ENCODE measurements at regions not wholly inside any gene's neighbourhood (a gene's known extent, or its start where the extent isn't known, plus 50 kb on each side); places are given as distances from the start of the nearest gene placed in this dataset.

DNA sequence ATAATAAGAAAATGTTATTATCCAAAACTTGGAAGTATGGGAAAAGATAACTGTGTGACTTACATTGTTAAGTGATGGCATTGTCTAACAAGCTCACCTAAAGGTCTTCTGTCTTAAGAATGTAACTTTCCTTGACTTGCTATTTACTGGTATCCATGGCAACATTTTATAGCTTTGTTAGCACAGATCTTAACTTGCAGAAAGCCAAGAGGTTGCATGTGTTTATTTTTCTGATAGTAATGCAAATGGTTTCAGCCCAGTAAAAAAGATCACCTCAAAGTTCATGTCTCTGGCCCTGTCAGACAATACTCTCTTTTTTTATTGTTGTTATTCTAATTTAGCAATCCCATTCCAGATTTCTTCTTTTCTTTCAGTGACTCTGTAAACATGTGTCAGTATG is 425.3 kb downstream of the SPRY1 start:
- TF ChIP-seq, protein P1, sequence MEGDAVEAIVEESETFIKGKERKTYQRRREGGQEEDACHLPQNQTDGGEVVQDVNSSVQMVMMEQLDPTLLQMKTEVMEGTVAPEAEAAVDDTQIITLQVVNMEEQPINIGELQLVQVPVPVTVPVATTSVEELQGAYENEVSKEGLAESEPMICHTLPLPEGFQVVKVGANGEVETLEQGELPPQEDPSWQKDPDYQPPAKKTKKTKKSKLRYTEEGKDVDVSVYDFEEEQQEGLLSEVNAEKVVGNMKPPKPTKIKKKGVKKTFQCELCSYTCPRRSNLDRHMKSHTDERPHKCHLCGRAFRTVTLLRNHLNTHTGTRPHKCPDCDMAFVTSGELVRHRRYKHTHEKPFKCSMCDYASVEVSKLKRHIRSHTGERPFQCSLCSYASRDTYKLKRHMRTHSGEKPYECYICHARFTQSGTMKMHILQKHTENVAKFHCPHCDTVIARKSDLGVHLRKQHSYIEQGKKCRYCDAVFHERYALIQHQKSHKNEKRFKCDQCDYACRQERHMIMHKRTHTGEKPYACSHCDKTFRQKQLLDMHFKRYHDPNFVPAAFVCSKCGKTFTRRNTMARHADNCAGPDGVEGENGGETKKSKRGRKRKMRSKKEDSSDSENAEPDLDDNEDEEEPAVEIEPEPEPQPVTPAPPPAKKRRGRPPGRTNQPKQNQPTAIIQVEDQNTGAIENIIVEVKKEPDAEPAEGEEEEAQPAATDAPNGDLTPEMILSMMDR (IDR thresholded peaks at IDR 0.05): no peak
- TF ChIP-seq POLR2A (IDR thresholded peaks at IDR 0.05) (no peak), EP300 (IDR thresholded peaks at IDR 0.05) (no peak)
